Kidney tubule cell (primary cell): ENCODE measurements at regions not wholly inside any gene's neighbourhood (a gene's known extent, or its start where the extent isn't known, plus 50 kb on each side); places are given as distances from the start of the nearest gene placed in this dataset.

ENCODE experiments used
- DNase-seq: peaks from one replicate; pipeline ENCODE4 v3.0.0-alpha.2; 2018; ENCODE audit warnings: low spot score

GRCh38 chr1:29586991-29587745, 350.8 kb downstream of the PTPRU start:
- peak; percentile 41 for DNase-seq

GRCh38 chr1:29586215-29586614, 349.9 kb downstream of the PTPRU start:
- DNase-seq: no peak

GRCh38 chr1:29585656-29586055, 349.3 kb downstream of the PTPRU start:
- no peak for DNase-seq

DNA sequence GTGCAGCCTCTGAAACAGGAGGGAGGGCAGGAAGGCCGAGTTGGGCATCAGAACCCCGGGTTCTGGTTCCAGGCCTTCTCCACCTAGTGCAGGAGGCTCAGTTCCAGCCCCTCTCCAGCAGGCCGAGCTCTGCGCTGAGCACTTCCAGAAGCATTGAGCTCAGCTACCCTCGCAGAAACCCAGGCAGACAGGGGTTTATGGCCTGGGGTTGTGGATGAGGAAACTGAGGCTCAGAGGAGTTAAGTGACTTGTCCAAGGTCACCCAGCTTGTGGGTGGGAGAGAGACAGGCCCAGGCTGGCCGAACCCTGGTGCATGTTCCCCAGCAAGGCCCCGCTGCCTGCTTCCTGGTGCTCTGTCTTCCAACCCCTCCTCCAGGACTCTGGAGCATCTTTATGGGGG, 348.9 kb downstream of the PTPRU start:
- DNase-seq: no peak

- DNase-seq: peak; percentile 95
Observed at GRCh38 chr1:29584776-29585175, 348.5 kb downstream of the PTPRU start.

- DNase-seq: no peak
Observed at GRCh38 chr1:29584362-29584761, 348.0 kb downstream of the PTPRU start.

- DNase-seq: no peak
Observed at GRCh38 chr1:29583727-29584126, 347.4 kb downstream of the PTPRU start.

- no peak for DNase-seq
Observed at GRCh38 chr1:29581256-29581655, 344.9 kb downstream of the PTPRU start.

- peak; percentile 65 for DNase-seq
Observed at GRCh38 chr1:29579821-29580425, 343.6 kb downstream of the PTPRU start.

DNA sequence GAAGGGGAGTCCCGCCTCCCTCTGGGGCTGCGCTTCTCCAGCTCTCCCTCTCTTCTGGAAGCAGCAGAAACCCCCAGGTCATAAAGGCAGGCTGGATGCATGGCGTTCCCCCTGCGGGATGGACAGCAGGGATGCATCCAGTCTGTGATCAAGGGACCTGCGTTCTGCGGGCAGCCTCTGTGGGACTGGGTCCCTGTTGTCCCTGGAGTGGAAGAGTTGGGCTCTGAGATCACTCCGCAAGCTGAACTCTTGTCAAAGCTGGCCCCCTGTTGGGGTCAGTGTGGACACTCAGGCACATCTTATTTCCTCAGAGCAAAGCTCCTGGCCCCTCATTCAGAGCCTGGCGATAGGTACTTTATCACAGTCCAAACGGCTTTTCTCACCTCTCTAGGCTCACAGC, 341.2 kb downstream of the PTPRU start:
- no peak for DNase-seq

GRCh38 chr1:29576510-29576909, 340.2 kb downstream of the PTPRU start:
- DNase-seq: no peak

DNA sequence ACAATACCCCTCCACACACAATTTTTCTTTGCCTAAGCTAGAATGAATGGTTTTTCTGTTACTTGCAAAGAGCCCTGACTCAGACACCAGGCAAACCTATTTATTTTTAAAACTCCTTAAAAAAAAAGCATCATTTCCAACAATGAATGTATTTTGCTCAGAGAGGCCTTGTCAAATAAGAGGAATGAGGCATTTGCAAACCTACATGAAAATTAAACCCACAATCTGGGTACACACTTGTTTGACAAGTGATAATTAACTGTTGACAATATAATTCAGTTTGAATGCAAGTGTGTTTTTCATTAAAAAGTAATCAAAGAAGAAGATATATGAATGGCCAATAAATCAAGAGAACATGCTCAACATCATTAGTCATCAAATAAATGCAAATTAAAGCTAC, 339.5 kb downstream of the PTPRU start:
- DNase-seq: no peak

GRCh38 chr1:29575277-29575676, 339.0 kb downstream of the PTPRU start:
- DNase-seq: no peak

DNA sequence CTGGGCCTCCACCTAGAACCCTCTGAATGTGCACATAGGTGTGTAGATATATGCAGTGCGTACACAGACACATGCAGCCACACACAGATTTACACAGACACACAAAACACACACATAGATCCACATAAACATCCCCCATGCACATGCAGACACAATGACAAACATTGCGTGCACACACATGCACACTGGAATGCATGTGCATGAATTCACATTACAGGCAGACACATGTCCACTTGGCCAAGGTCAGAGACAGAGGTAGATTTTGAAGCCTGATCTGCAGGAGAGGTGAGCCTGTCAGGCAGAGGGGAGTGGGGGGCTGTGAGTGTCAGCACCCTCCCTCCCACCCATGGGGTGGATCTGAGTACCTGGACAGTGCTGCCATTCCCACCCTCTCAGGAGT, 338.5 kb downstream of the PTPRU start:
- DNase-seq: no peak

DNA sequence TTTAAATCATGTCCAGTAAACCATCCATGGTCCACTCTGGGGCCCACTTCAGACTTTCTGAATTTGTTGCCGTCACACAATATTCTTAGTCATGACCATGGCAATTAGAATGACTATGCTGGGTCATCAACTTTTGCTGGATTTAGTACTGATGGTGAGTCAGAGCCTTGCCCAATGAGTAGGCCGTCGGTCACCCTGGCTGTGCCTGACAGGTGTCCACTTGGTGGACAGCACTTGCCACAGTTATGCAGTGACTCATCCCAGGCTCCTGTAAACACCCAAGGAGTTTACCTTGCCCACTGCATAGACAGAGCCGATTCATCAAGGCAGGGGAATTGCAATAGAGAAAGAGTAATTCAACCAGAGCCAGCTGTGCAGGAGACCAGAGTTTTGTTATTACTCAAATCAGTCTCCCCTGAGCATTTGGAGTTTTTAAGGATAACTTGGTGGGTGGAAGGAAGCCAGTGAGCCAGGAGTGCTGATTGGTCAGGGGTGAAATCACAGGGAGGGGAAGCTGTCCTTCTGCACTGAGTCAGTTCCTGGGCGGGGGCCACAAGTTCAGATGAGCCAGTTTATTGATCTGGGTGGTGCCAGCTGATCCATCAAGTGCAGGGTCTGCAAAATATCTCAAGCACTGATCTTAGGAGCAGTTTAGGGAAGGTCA, 333.8 kb downstream of the PTPRU start:
- peak; percentile 100 for DNase-seq

- DNase-seq: no peak
Observed at GRCh38 chr1:29567257-29567656, 330.9 kb downstream of the PTPRU start.

GRCh38 chr1:29565490-29565889, 329.2 kb downstream of the PTPRU start:
- DNase-seq: no peak

GRCh38 chr1:29563571-29563970, 327.2 kb downstream of the PTPRU start:
- DNase-seq: no peak

GRCh38 chr1:29563092-29563491, 326.8 kb downstream of the PTPRU start:
- no peak for DNase-seq

DNA sequence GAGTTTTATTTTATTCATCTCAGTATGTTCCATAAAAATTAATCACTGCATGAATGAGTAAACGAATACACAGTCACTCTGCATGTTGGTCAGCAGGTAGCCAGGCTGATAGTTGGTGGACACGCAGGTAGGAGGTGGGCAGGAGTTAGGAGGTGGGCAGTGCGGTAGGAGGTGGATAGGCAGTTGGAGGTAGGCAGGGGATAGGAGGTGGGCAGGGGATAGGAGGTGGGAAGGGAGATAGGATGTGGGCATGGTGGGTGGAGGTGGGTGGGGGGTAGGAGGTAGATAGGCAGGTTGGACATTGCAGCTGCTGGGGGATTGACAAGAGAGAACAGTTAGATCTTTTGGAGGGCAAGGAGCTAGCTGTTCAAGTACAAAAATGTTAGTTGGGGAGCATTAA, 322.7 kb downstream of the PTPRU start:
- no peak for DNase-seq

DNA sequence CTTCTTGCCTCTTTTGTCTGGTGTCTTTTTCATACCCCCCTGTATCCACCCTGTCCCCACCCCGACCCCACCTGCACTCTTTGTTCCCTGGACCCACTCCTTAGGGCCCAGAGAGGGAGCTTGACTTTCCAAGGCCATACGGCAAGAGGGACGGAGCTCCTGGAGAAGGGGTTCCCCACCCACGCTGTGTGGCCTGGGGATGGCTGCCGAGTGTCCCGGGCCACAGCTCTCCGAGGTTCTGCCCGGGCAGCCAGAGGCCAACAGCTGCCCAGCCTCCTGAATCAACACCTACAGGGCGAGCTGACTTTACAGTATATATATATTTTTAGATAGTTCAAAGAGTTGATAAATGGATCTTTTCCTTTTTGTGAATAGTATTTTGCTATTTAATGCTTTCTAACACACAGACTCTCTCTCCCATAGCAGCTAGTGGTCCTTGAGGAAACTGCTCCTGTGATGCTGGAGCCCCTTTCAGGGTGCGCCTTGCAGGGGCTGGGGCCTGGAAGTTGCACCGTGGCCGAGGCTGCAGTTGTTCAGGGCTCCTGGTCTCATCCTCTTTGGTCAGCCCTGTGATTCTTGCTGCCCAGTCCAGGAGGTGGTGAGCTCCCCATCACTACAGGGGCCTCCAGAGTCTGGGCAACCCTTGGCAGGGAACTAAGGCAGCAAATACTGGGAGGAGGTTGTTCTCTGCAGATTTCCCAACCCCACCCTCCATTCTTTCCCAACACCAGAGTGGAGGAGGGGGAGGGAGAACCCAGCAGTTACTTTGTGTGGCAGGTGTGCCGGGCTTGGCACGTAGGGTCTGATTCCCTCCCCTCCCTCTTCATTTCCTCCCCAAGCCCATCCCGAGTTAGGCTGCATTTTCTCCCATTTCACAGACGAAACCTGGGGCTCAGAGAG, 321.6 kb downstream of the PTPRU start:
- no peak for DNase-seq

DNA sequence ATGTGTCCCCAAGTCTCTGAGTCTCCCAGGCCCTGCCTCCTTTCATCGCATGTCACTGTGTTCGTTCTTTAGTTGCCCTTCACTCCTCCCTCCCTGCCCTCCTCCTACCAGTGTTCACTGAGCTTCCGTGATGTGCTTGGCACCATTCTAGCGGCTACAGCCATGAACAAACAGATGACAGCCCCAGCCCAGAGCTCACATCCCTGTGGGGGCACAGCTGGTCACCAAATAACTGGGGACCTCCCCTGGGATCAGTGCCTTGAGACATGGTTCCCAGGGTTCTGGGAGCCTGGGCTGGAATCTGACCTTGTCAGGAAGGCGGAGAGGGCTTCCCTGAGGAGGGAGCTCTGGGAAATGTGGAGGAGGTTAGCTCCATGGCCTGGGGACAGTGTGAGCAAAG, 320.7 kb downstream of the PTPRU start:
- no peak for DNase-seq
